ENCODE measurements at regions not wholly inside any gene's neighbourhood (a gene's known extent, or its start where the extent isn't known, plus 50 kb on each side); places are given as distances from the start of the nearest gene placed in this dataset.

- H3K4me3 Mint-ChIP-seq = no peak overlapping the region
- no peak overlapping the region for H3K27ac Mint-ChIP-seq (ENCODE audit: low read depth)
- H3K27me3 Mint-ChIP-seq = no peaks in the 10 kb centered on the region
- no peak for ATAC-seq (replicated peaks; ENCODE audit: extremely low read depth, poor library complexity, severe bottlenecking)
- H3K9me3 Mint-ChIP-seq = no peaks in the 10 kb centered on the region
- H3K36me3 Mint-ChIP-seq (ENCODE audit: insufficient read depth) = no peaks in the 10 kb centered on the region
- H3K4me1 Mint-ChIP-seq = no peaks in the 10 kb centered on the region
- no peak for DNase-seq (ENCODE audit: low spot score in 2 of 2)
Observed at GRCh38 chr5:44868541-44868940, 59.8 kb downstream of the MRPS30 start.

- H3K36me3 Mint-ChIP-seq (ENCODE audit: insufficient read depth) = no peaks in the 10 kb centered on the region
- H3K27me3 Mint-ChIP-seq = no peaks in the 10 kb centered on the region
- H3K4me3 Mint-ChIP-seq = no peak overlapping the region
- DNase-seq (ENCODE audit: low spot score in 2 of 2) (no peak), ATAC-seq (replicated peaks; ENCODE audit: extremely low read depth, poor library complexity, severe bottlenecking) (no peak)
- no peaks in the 10 kb centered on the region for H3K9me3 Mint-ChIP-seq
- H3K4me1 Mint-ChIP-seq = no peaks in the 10 kb centered on the region
- no peak overlapping the region for H3K27ac Mint-ChIP-seq (ENCODE audit: low read depth)
Observed at GRCh38 chr5:44869928-44870327, 61.2 kb downstream of the MRPS30 start.

GRCh38 chr5:44870430-44870829, 61.7 kb downstream of the MRPS30 start:
- ATAC-seq (replicated peaks; ENCODE audit: extremely low read depth, poor library complexity, severe bottlenecking) (no peak), DNase-seq (ENCODE audit: low spot score in 2 of 2) (no peak)
- Mint-ChIP-seq H3K27me3 (no peaks in the 10 kb centered on the region), H3K27ac (ENCODE audit: low read depth) (no peak overlapping the region), H3K9me3 (no peaks in the 10 kb centered on the region), H3K36me3 (ENCODE audit: insufficient read depth) (no peaks in the 10 kb centered on the region), H3K4me1 (no peaks in the 10 kb centered on the region), H3K4me3 (no peak overlapping the region)

- Mint-ChIP-seq H3K9me3 (no peaks in the 10 kb centered on the region), H3K4me3 (no peak overlapping the region), H3K27ac (ENCODE audit: low read depth) (no peak overlapping the region), H3K4me1 (no peaks in the 10 kb centered on the region), H3K36me3 (ENCODE audit: insufficient read depth) (no peaks in the 10 kb centered on the region), H3K27me3 (no peaks in the 10 kb centered on the region)
- no peak for ATAC-seq (replicated peaks; ENCODE audit: extremely low read depth, poor library complexity, severe bottlenecking)
- DNase-seq (ENCODE audit: low spot score in 2 of 2) = no peak
Observed at GRCh38 chr5:44871401-44871800, 62.7 kb downstream of the MRPS30 start.

- ATAC-seq (replicated peaks; ENCODE audit: extremely low read depth, poor library complexity, severe bottlenecking) (peak; percentile 54), DNase-seq (ENCODE audit: low spot score in 2 of 2) (no peak)
- no peak overlapping the region for H3K27ac Mint-ChIP-seq (ENCODE audit: low read depth)
- no peaks in the 10 kb centered on the region for H3K4me1 Mint-ChIP-seq
- no peaks in the 10 kb centered on the region for H3K36me3 Mint-ChIP-seq (ENCODE audit: insufficient read depth)
- no peak overlapping the region for H3K4me3 Mint-ChIP-seq
- H3K27me3 Mint-ChIP-seq = no peaks in the 10 kb centered on the region
- no peaks in the 10 kb centered on the region for H3K9me3 Mint-ChIP-seq
Observed at GRCh38 chr5:44875661-44876605, 67.2 kb downstream of the MRPS30 start.

- DNase-seq (ENCODE audit: low spot score in 2 of 2) = no peak
- Mint-ChIP-seq H3K9me3 (no peaks in the 10 kb centered on the region), H3K4me3 (no peak overlapping the region), H3K27ac (ENCODE audit: low read depth) (no peak overlapping the region), H3K36me3 (ENCODE audit: insufficient read depth) (no peaks in the 10 kb centered on the region), H3K27me3 (no peaks in the 10 kb centered on the region), H3K4me1 (no peaks in the 10 kb centered on the region)
- no peak for ATAC-seq (replicated peaks; ENCODE audit: extremely low read depth, poor library complexity, severe bottlenecking)
Observed at GRCh38 chr5:44881266-44881665, 72.5 kb downstream of the MRPS30 start.

- Mint-ChIP-seq H3K4me3 (no peak overlapping the region), H3K4me1 (no peaks in the 10 kb centered on the region), H3K36me3 (ENCODE audit: insufficient read depth) (no peaks in the 10 kb centered on the region), H3K27me3 (no peaks in the 10 kb centered on the region), H3K27ac (ENCODE audit: low read depth) (no peak overlapping the region), H3K9me3 (no peaks in the 10 kb centered on the region)
- ATAC-seq (replicated peaks; ENCODE audit: extremely low read depth, poor library complexity, severe bottlenecking) (no peak), DNase-seq (ENCODE audit: low spot score in 2 of 2) (no peak)
Observed at GRCh38 chr5:44884036-44884435, 75.3 kb downstream of the MRPS30 start.

- no peaks in the 10 kb centered on the region for H3K27me3 Mint-ChIP-seq
- H3K36me3 Mint-ChIP-seq (ENCODE audit: insufficient read depth) = no peaks in the 10 kb centered on the region
- H3K4me1 Mint-ChIP-seq = no peaks in the 10 kb centered on the region
- no peak for ATAC-seq (replicated peaks; ENCODE audit: extremely low read depth, poor library complexity, severe bottlenecking)
- DNase-seq (ENCODE audit: low spot score in 2 of 2) = no peak
- no peaks in the 10 kb centered on the region for H3K9me3 Mint-ChIP-seq
- H3K27ac Mint-ChIP-seq (ENCODE audit: low read depth) = no peak overlapping the region
- no peak overlapping the region for H3K4me3 Mint-ChIP-seq
Observed at GRCh38 chr5:44885903-44886302, 77.2 kb downstream of the MRPS30 start.

GRCh38 chr5:44887722-44888121, 79.0 kb downstream of the MRPS30 start:
- H3K27me3 Mint-ChIP-seq = no peaks in the 10 kb centered on the region
- no peaks in the 10 kb centered on the region for H3K36me3 Mint-ChIP-seq (ENCODE audit: insufficient read depth)
- no peak for ATAC-seq (replicated peaks; ENCODE audit: extremely low read depth, poor library complexity, severe bottlenecking)

DNA sequence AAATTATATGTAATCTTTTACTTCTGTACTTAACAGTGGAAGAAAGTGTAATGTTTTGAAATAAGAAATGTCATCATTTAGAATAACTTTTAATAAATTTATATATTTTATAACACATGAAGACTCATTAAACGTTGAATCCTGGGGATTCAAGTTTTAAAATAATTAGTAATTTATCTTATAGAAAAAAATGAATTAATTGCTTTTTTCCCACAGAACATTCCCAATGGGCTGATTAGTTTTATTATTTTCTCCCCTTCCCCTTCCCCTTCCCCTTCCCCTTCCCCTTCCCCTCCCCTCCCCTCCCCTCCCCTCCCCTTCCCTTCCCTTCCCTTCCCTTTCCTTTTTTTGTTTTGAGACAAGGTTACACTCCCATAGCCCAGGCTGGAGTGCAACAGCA, 79.7 kb downstream of the MRPS30 start:
- Mint-ChIP-seq H3K4me1 (no peaks in the 10 kb centered on the region), H3K27ac (ENCODE audit: low read depth) (no peak overlapping the region), H3K36me3 (ENCODE audit: insufficient read depth) (no peaks in the 10 kb centered on the region), H3K4me3 (no peak overlapping the region), H3K27me3 (no peaks in the 10 kb centered on the region), H3K9me3 (no peaks in the 10 kb centered on the region)
- no peak for ATAC-seq (replicated peaks; ENCODE audit: extremely low read depth, poor library complexity, severe bottlenecking)
- DNase-seq (ENCODE audit: low spot score in 2 of 2) = no peak

More at GRCh38 chr5:44887722-44888121, 79.0 kb downstream of the MRPS30 start:
- no peaks in the 10 kb centered on the region for H3K4me1 Mint-ChIP-seq
- no peak overlapping the region for H3K4me3 Mint-ChIP-seq
- DNase-seq (ENCODE audit: low spot score in 2 of 2) = no peak
- H3K27ac Mint-ChIP-seq (ENCODE audit: low read depth) = no peak overlapping the region
- no peaks in the 10 kb centered on the region for H3K9me3 Mint-ChIP-seq

GRCh38 chr5:44891116-44891515, 82.4 kb downstream of the MRPS30 start:
- Mint-ChIP-seq H3K27me3 (no peaks in the 10 kb centered on the region), H3K4me1 (no peaks in the 10 kb centered on the region), H3K9me3 (no peaks in the 10 kb centered on the region), H3K36me3 (ENCODE audit: insufficient read depth) (no peaks in the 10 kb centered on the region), H3K4me3 (no peak overlapping the region), H3K27ac (ENCODE audit: low read depth) (no peak overlapping the region)
- ATAC-seq (replicated peaks; ENCODE audit: extremely low read depth, poor library complexity, severe bottlenecking) (no peak), DNase-seq (ENCODE audit: low spot score in 2 of 2) (no peak)

- Mint-ChIP-seq H3K9me3 (no peaks in the 10 kb centered on the region), H3K27me3 (no peaks in the 10 kb centered on the region), H3K4me3 (no peak overlapping the region), H3K27ac (ENCODE audit: low read depth) (no peak overlapping the region), H3K4me1 (no peaks in the 10 kb centered on the region), H3K36me3 (ENCODE audit: insufficient read depth) (no peaks in the 10 kb centered on the region)
- DNase-seq (ENCODE audit: low spot score in 2 of 2) (no peak), ATAC-seq (replicated peaks; ENCODE audit: extremely low read depth, poor library complexity, severe bottlenecking) (no peak)
Observed at GRCh38 chr5:44900273-44900954, 91.7 kb downstream of the MRPS30 start.

GRCh38 chr5:44907396-44907795, 98.6 kb downstream of the MRPS30 start:
- no peak for ATAC-seq (replicated peaks; ENCODE audit: extremely low read depth, poor library complexity, severe bottlenecking)
- no peak for DNase-seq (ENCODE audit: low spot score in 2 of 2)
- peaks cover 6% of the 10 kb centered on the region for H3K9me3 Mint-ChIP-seq
- H3K27ac Mint-ChIP-seq (ENCODE audit: low read depth) = no peak overlapping the region
- H3K4me1 Mint-ChIP-seq = no peaks in the 10 kb centered on the region
- H3K36me3 Mint-ChIP-seq (ENCODE audit: insufficient read depth) = no peaks in the 10 kb centered on the region
- H3K27me3 Mint-ChIP-seq = no peaks in the 10 kb centered on the region
- no peak overlapping the region for H3K4me3 Mint-ChIP-seq

Measured in central memory CD8-positive, alpha-beta T cell (primary cell).